WTC11 (cell line): ENCODE measurements at regions not wholly inside any gene's neighbourhood (a gene's known extent, or its start where the extent isn't known, plus 50 kb on each side); places are given as distances from the start of the nearest gene placed in this dataset.

Experiments
- ATAC-seq: fragments of 200-7000 bp; cut with Tn5 transposase; 2 replicates; pipeline ENCODE4 v1.10.0; 2021; ENCODE audit warnings: mild to moderate bottlenecking, moderate library complexity
- CTCF ChIA-PET: fragments of 300-600 bp; sonication (Branson Sonifier 250); formaldehyde crosslinking; loops from one replicate; lab custom pipeline; 2021; ENCODE audit warnings: antibody characterized with exemption; lab: Charles Lee
- POLR2A ChIA-PET: fragments of 350-600 bp; sonication (Branson Sonifier 250); formaldehyde crosslinking; loops from one replicate; lab custom pipeline; 2021; ENCODE audit warnings: antibody characterized with exemption; lab: Charles Lee
- DNase-seq: peaks from one replicate; pipeline ENCODE4 v3.0.0; 2021; ENCODE audit warnings: low spot score
- H3K27ac Mint-ChIP-seq: 2 replicates; pipeline ENCODE4 v1.8.0; 2021; ENCODE audit warnings: mixed read lengths
- H3K27me3 Mint-ChIP-seq: 2 replicates; pipeline ENCODE4 v1.8.0; 2021; ENCODE audit warnings: low read depth, mild to moderate bottlenecking, moderate library complexity, mixed read lengths
- H3K36me3 Mint-ChIP-seq: 2 replicates; pipeline ENCODE4 v1.8.0; 2021; ENCODE audit warnings: mixed read lengths
- H3K4me1 Mint-ChIP-seq: 2 replicates; pipeline ENCODE4 v1.8.0; 2022; ENCODE audit warnings: mixed read lengths
- H3K4me3 Mint-ChIP-seq: 2 replicates; pipeline ENCODE4 v1.8.0; 2021; ENCODE audit warnings: mild to moderate bottlenecking, moderate library complexity, mixed read lengths
- H3K9me3 Mint-ChIP-seq: 2 replicates; pipeline ENCODE4 v1.8.0; 2021; ENCODE audit warnings: mixed read lengths
- CBFB ChIP-seq: sonication (generic); formaldehyde crosslinking; IDR thresholded peaks from 2 replicates; pipeline ENCODE4 v1.8.1; 2022; ENCODE audit warnings: mild to moderate bottlenecking, low read depth, missing genetic modification reagents
- CREB1 ChIP-seq: sonication (generic); formaldehyde crosslinking; IDR thresholded peaks from 2 replicates; pipeline ENCODE4 v1.8.0; 2023; ENCODE audit warnings: mild to moderate bottlenecking, missing genetic modification reagents
- FOXJ3 ChIP-seq: sonication (generic); formaldehyde crosslinking; IDR thresholded peaks from 2 replicates; pipeline ENCODE4 v1.9.0; 2021; ENCODE audit warnings: missing genetic modification reagents, mild to moderate bottlenecking, borderline replicate concordance
- FOXK1 ChIP-seq: sonication (generic); formaldehyde crosslinking; IDR thresholded peaks from 2 replicates; pipeline ENCODE4 v1.8.0; 2022; ENCODE audit warnings: mild to moderate bottlenecking, moderate library complexity, missing genetic modification reagents
- FOXP1 ChIP-seq: sonication (generic); formaldehyde crosslinking; IDR thresholded peaks from 2 replicates; pipeline ENCODE4 v1.8.0; 2022; ENCODE audit warnings: missing genetic modification reagents, mild to moderate bottlenecking, moderate library complexity, borderline replicate concordance
- GABPB1 ChIP-seq: sonication (generic); formaldehyde crosslinking; IDR thresholded peaks from 2 replicates; pipeline ENCODE4 v1.8.1; 2023; ENCODE audit warnings: mild to moderate bottlenecking, missing genetic modification reagents
- IRF2 ChIP-seq: sonication (generic); formaldehyde crosslinking; IDR thresholded peaks from 2 replicates; pipeline ENCODE4 v1.8.0; 2022; ENCODE audit warnings: low read depth, missing genetic modification reagents, borderline replicate concordance
- KAT7 ChIP-seq: sonication (generic); formaldehyde crosslinking; IDR thresholded peaks from 2 replicates; pipeline ENCODE4 v1.8.1; 2023; ENCODE audit warnings: missing genetic modification reagents, mild to moderate bottlenecking, borderline replicate concordance
- NR1H2 ChIP-seq: sonication (generic); formaldehyde crosslinking; IDR thresholded peaks from 2 replicates; pipeline ENCODE4 v1.9.0; 2021; ENCODE audit warnings: mild to moderate bottlenecking, moderate library complexity, missing genetic modification reagents
- PRRX2 ChIP-seq: fragments of 250-450 bp; sonication (Bioruptor Pico); IDR thresholded peaks from 2 replicates; pipeline ENCODE4 v1.8.0; 2021; ENCODE audit warnings: mild to moderate bottlenecking
- SOX15 ChIP-seq: fragments of 250-450 bp; sonication (Bioruptor Pico); IDR thresholded peaks from 2 replicates; pipeline ENCODE4 v1.9.0; 2021; ENCODE audit warnings: mild to moderate bottlenecking
- SP1 ChIP-seq: sonication (generic); formaldehyde crosslinking; conservative IDR thresholded peaks from 2 replicates; pipeline ENCODE4 v1.8.1; 2022; ENCODE audit warnings: missing genetic modification reagents
- ZNF232 ChIP-seq: sonication (generic); formaldehyde crosslinking; IDR thresholded peaks from 2 replicates; pipeline ENCODE4 v1.8.0; 2022; ENCODE audit warnings: mild to moderate bottlenecking, missing genetic modification reagents
- ZNF263 ChIP-seq: sonication (generic); formaldehyde crosslinking; IDR thresholded peaks from 2 replicates; pipeline ENCODE4 v1.8.1; 2022; ENCODE audit warnings: low read depth, mild to moderate bottlenecking, moderate library complexity, missing genetic modification reagents
- ZNF281 ChIP-seq: sonication (generic); formaldehyde crosslinking; IDR thresholded peaks from 2 replicates; pipeline ENCODE4 v1.8.0; 2023; ENCODE audit warnings: mild to moderate bottlenecking, missing genetic modification reagents
- ZNF416 ChIP-seq: fragments of 250-450 bp; sonication (Bioruptor Pico); IDR thresholded peaks from 2 replicates; pipeline ENCODE4 v1.9.0; 2021; ENCODE audit warnings: mild to moderate bottlenecking, inconsistent platforms
- ZNF423 ChIP-seq: fragments of 250-450 bp; sonication (Bioruptor Pico); IDR thresholded peaks from 2 replicates; pipeline ENCODE4 v2.1.2; 2022; ENCODE audit warnings: mild to moderate bottlenecking, moderate library complexity
- TF ChIP-seq, protein P1 (sequence below): sonication (generic); formaldehyde crosslinking; conservative IDR thresholded peaks from 2 replicates; pipeline ENCODE4 v1.8.1; 2023; ENCODE audit warnings: mild to moderate bottlenecking, low read depth, missing genetic modification reagents, moderate library complexity
- TF ChIP-seq, protein P2 (sequence below): sonication (generic); formaldehyde crosslinking; IDR thresholded peaks from 2 replicates; pipeline ENCODE4 v1.8.0; 2022; ENCODE audit warnings: missing genetic modification reagents
- TF ChIP-seq, protein P3 (sequence below): sonication (generic); formaldehyde crosslinking; IDR thresholded peaks from 2 replicates; pipeline ENCODE4 v1.8.0; 2023; ENCODE audit warnings: missing genetic modification reagents, mild to moderate bottlenecking, borderline replicate concordance
- TF ChIP-seq, protein P4 (sequence below): fragments of 250-450 bp; sonication (Bioruptor Pico); IDR thresholded peaks from 2 replicates; pipeline ENCODE4 v1.9.0; 2021; ENCODE audit warnings: moderate library complexity, mild to moderate bottlenecking, inconsistent platforms, borderline replicate concordance

GRCh38 chr3:43219616-43220015 is 66.7 kb upstream of the SNRK start (continued):
- TF ChIP-seq, protein P1, sequence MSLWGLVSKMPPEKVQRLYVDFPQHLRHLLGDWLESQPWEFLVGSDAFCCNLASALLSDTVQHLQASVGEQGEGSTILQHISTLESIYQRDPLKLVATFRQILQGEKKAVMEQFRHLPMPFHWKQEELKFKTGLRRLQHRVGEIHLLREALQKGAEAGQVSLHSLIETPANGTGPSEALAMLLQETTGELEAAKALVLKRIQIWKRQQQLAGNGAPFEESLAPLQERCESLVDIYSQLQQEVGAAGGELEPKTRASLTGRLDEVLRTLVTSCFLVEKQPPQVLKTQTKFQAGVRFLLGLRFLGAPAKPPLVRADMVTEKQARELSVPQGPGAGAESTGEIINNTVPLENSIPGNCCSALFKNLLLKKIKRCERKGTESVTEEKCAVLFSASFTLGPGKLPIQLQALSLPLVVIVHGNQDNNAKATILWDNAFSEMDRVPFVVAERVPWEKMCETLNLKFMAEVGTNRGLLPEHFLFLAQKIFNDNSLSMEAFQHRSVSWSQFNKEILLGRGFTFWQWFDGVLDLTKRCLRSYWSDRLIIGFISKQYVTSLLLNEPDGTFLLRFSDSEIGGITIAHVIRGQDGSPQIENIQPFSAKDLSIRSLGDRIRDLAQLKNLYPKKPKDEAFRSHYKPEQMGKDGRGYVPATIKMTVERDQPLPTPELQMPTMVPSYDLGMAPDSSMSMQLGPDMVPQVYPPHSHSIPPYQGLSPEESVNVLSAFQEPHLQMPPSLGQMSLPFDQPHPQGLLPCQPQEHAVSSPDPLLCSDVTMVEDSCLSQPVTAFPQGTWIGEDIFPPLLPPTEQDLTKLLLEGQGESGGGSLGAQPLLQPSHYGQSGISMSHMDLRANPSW, result no peak
- TF ChIP-seq ZNF263 (CRISPR knock-in tag), result no peak
- TF ChIP-seq FOXJ3, result no peak
- no peak for TF ChIP-seq KAT7 (CRISPR knock-in tag)
- no peak for TF ChIP-seq CBFB (CRISPR knock-in tag)
- no peak for TF ChIP-seq FOXK1
- no peak for TF ChIP-seq CREB1 (CRISPR knock-in tag)
- no peak for TF ChIP-seq ZNF281 (CRISPR knock-in tag)
- TF ChIP-seq IRF2, result no peak
- TF ChIP-seq FOXP1, result no peak
- TF ChIP-seq PRRX2 (CRISPR knock-in tag), result no peak
- no peak for TF ChIP-seq ZNF423 (CRISPR knock-in tag)
- TF ChIP-seq, protein P2, sequence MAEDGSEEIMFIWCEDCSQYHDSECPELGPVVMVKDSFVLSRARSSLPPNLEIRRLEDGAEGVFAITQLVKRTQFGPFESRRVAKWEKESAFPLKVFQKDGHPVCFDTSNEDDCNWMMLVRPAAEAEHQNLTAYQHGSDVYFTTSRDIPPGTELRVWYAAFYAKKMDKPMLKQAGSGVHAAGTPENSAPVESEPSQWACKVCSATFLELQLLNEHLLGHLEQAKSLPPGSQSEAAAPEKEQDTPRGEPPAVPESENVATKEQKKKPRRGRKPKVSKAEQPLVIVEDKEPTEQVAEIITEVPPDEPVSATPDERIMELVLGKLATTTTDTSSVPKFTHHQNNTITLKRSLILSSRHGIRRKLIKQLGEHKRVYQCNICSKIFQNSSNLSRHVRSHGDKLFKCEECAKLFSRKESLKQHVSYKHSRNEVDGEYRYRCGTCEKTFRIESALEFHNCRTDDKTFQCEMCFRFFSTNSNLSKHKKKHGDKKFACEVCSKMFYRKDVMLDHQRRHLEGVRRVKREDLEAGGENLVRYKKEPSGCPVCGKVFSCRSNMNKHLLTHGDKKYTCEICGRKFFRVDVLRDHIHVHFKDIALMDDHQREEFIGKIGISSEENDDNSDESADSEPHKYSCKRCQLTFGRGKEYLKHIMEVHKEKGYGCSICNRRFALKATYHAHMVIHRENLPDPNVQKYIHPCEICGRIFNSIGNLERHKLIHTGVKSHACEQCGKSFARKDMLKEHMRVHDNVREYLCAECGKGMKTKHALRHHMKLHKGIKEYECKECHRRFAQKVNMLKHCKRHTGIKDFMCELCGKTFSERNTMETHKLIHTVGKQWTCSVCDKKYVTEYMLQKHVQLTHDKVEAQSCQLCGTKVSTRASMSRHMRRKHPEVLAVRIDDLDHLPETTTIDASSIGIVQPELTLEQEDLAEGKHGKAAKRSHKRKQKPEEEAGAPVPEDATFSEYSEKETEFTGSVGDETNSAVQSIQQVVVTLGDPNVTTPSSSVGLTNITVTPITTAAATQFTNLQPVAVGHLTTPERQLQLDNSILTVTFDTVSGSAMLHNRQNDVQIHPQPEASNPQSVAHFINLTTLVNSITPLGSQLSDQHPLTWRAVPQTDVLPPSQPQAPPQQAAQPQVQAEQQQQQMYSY (CRISPR knock-in tag), result no peak
- TF ChIP-seq SP1, result no peak
- TF ChIP-seq SOX15, result no peak

- DNase-seq, result no peak
- peaks cover 2% of the 10 kb centered on the region; the same call in 1 of the 2 replicates for H3K27me3 Mint-ChIP-seq
- no peak for ATAC-seq
- POLR2A ChIA-PET, result no interaction called here
- H3K9me3 Mint-ChIP-seq, result peaks cover 16% of the 10 kb centered on the region
- H3K27ac Mint-ChIP-seq, result no peak overlapping the region
- TF ChIP-seq, protein P3, sequence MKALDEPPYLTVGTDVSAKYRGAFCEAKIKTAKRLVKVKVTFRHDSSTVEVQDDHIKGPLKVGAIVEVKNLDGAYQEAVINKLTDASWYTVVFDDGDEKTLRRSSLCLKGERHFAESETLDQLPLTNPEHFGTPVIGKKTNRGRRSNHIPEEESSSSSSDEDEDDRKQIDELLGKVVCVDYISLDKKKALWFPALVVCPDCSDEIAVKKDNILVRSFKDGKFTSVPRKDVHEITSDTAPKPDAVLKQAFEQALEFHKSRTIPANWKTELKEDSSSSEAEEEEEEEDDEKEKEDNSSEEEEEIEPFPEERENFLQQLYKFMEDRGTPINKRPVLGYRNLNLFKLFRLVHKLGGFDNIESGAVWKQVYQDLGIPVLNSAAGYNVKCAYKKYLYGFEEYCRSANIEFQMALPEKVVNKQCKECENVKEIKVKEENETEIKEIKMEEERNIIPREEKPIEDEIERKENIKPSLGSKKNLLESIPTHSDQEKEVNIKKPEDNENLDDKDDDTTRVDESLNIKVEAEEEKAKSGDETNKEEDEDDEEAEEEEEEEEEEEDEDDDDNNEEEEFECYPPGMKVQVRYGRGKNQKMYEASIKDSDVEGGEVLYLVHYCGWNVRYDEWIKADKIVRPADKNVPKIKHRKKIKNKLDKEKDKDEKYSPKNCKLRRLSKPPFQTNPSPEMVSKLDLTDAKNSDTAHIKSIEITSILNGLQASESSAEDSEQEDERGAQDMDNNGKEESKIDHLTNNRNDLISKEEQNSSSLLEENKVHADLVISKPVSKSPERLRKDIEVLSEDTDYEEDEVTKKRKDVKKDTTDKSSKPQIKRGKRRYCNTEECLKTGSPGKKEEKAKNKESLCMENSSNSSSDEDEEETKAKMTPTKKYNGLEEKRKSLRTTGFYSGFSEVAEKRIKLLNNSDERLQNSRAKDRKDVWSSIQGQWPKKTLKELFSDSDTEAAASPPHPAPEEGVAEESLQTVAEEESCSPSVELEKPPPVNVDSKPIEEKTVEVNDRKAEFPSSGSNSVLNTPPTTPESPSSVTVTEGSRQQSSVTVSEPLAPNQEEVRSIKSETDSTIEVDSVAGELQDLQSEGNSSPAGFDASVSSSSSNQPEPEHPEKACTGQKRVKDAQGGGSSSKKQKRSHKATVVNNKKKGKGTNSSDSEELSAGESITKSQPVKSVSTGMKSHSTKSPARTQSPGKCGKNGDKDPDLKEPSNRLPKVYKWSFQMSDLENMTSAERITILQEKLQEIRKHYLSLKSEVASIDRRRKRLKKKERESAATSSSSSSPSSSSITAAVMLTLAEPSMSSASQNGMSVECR (CRISPR knock-in tag), result no peak
- no peak for TF ChIP-seq GABPB1
- TF ChIP-seq, protein P4, sequence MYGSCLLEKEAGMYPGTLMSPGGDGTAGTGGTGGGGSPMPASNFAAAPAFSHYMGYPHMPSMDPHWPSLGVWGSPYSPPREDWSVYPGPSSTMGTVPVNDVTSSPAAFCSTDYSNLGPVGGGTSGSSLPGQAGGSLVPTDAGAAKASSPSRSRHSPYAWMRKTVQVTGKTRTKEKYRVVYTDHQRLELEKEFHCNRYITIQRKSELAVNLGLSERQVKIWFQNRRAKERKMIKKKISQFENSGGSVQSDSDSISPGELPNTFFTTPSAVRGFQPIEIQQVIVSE (CRISPR knock-in tag), result no peak
- TF ChIP-seq ZNF416 (CRISPR knock-in tag), result no peak
- no peak for TF ChIP-seq NR1H2 (CRISPR knock-in tag)
- no peak for TF ChIP-seq ZNF232 (CRISPR knock-in tag)
- TF ChIP-seq CBFB (CRISPR knock-in tag), result no peak
- TF ChIP-seq, all 79 proteins: peak for 0
- no peak overlapping the region for H3K4me3 Mint-ChIP-seq
- CTCF ChIA-PET, result no interaction called here
- H3K36me3 Mint-ChIP-seq, result no peaks in the 10 kb centered on the region; the same call in 1 of the 2 replicates
- H3K4me1 Mint-ChIP-seq, result no peaks in the 10 kb centered on the region
These were observed 67.4 kb upstream of the SNRK start for GRCh38 chr3:43218921-43219320.
